Ascending aorta (tissue), 2 donors: ENCODE measurements at regions not wholly inside any gene's neighbourhood (a gene's known extent, or its start where the extent isn't known, plus 50 kb on each side); places are given as distances from the start of the nearest gene placed in this dataset.

Experiments
- DNase-seq, 2 donors: peaks; one replicate each; pipeline ENCODE4 v3.0.0-alpha.2; 2019; ENCODE audit warnings: low spot score in 2 of 2
- H3K27ac ChIP-seq, 2 donors: fragments of 200-600 bp; sonication (generic); one replicate each; pipeline ENCODE4 v1.5.1; 2016 to 2017; ENCODE audit warnings: mild to moderate bottlenecking in 1 of 2
- H3K27me3 ChIP-seq: fragments of 200-600 bp; sonication (generic); one replicate; pipeline ENCODE4 v1.5.1; 2017
- H3K36me3 ChIP-seq, 2 donors: fragments of 200-600 bp; sonication (generic); one replicate each; pipeline ENCODE4 v1.5.1; 2016
- H3K4me1 ChIP-seq, 2 donors: fragments of 200-600 bp; sonication (generic); one replicate each; pipeline ENCODE4 v1.5.1; 2016 to 2017; ENCODE audit warnings: mild to moderate bottlenecking in 1 of 2
- H3K4me3 ChIP-seq, 2 donors: fragments of 200-600 bp; sonication (generic); one replicate each; pipeline ENCODE4 v1.5.1; 2016 to 2017; ENCODE audit warnings: mild to moderate bottlenecking in 1 of 2
- H3K9me3 ChIP-seq, 2 donors: fragments of 200-600 bp; sonication (generic); one replicate each; pipeline ENCODE4 v1.5.1; 2016
- intact Hi-C: fragments of 100-400 bp; cut with DNase I; formaldehyde crosslinking; loops from one replicate; pipeline ENCODE4 v1.15.1; 2023
- TF ChIP-seq, protein P1 (sequence below), 3 experiments: fragments of 200-600 bp in 2 of 3; fragments of 450-650 bp in 1 of 3; sonication (generic) in 2 of 3; IDR thresholded peaks; one replicate each; pipeline ENCODE4 v1.5.1; 2016 to 2019; ENCODE audit warnings: antibody characterized with exemption in 3 of 3, mild to moderate bottlenecking in 1 of 3, moderate library complexity in 1 of 3

DNA sequence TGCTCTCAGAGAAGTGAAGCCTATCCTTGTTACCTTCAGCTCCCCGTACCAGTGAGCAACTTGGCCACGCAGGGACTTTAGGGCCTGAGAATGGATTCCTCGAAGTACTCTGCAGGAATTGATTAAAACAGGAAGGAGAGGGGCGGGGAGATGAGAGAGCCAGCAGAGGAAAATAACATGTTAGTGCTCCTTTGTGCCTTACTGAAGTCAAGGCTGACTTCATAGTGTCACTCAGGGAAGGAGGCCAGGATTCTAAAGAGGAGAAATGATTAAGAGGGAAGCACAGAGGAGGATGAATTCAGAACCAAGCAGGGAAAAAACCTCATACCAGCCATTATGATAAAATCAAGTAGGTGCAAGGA lies 195.6 kb upstream of the RHOBTB1 start:
- TF ChIP-seq, protein P1, sequence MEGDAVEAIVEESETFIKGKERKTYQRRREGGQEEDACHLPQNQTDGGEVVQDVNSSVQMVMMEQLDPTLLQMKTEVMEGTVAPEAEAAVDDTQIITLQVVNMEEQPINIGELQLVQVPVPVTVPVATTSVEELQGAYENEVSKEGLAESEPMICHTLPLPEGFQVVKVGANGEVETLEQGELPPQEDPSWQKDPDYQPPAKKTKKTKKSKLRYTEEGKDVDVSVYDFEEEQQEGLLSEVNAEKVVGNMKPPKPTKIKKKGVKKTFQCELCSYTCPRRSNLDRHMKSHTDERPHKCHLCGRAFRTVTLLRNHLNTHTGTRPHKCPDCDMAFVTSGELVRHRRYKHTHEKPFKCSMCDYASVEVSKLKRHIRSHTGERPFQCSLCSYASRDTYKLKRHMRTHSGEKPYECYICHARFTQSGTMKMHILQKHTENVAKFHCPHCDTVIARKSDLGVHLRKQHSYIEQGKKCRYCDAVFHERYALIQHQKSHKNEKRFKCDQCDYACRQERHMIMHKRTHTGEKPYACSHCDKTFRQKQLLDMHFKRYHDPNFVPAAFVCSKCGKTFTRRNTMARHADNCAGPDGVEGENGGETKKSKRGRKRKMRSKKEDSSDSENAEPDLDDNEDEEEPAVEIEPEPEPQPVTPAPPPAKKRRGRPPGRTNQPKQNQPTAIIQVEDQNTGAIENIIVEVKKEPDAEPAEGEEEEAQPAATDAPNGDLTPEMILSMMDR (IDR thresholded peaks at IDR 0.05): no peak
- Histone ChIP-seq H3K9me3 (no peaks in the 10 kb centered on the region), H3K4me3 (no peak overlapping the region), H3K4me1 (no peaks in the 10 kb centered on the region), H3K27ac (no peak overlapping the region), H3K36me3 (no peaks in the 10 kb centered on the region), H3K27me3 (no peaks in the 10 kb centered on the region)
- no peak for DNase-seq
- intact Hi-C loops: loop anchor here (5.0 kb wide), 2 partner anchors 53 to 598 kb away; no protein-coding TSS in a partner anchor

DNA sequence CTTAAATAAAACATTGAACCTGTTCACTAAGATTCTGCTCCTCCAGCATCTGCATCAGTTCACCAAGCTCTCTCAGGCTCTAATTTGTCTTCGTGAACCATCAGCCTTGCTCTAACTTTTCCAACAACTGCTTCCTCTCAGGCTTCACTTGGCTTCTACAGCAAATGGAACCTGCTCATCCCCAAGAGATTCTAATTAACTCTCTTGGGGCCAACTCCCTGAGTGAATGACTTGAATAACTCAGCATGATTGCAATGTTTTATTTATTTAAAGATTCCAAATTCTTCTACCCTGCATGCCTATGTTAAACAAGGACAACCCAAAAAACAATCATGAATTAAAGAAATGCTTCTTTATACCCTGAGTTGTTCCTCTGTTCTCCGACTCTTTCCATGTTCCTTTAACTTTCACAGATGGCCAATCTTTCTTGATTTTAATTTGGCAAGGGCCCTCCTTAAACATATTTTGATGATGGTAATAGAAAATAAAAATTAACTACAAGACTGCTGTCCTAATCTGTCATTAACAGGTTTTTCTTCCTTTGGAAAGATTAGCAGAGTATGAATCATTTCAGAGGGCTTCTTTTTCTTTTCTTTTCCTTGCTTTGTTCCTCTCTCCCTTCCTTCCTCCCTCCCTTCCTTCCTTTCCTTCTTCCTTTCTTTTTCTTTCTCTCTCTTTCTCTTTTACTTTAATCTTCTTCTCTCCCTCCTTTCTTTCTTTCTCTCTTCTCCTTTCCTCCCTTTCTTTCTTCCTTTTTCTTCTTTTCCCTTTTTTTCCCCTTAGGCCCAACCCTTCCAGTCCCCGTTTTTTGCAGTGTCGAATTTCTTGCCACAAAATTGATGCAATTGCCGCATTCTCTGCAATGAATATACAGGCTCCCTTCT lies 195.0 kb upstream of the RHOBTB1 start:
- no peak overlapping the region for H3K4me3 ChIP-seq

DNA sequence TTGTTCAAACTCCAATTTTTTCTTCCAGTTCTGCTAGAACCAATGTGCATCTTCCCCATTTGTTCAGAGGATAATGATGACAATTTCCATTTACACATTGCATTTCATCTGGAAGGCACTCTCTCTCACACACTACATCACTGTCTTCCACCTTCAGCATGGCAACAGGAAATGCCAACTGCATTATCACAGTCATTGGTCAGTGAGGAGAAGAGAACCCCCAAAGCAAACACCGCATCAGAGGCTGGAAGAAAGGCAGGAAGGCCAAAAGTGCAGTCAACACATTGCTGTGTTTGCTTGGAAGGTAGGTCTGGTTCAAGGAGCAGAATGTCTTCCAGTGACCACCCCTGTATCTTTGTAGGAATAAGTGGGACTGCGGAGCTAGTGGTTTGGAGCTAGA lies 192.2 kb upstream of the RHOBTB1 start:
- TF ChIP-seq, protein P1 (IDR thresholded peaks at IDR 0.05): no peak
- Histone ChIP-seq H3K4me3 (no peak overlapping the region), H3K9me3 (no peaks in the 10 kb centered on the region), H3K27ac (no peak overlapping the region), H3K36me3 (no peaks in the 10 kb centered on the region), H3K4me1 (no peaks in the 10 kb centered on the region), H3K27me3 (no peaks in the 10 kb centered on the region)
- intact Hi-C loops: loop anchor here (5.0 kb wide), 2 partner anchors 56 to 601 kb away; no protein-coding TSS in a partner anchor
- DNase-seq: no peak

More for the DNA sequence above, 195.0 kb upstream of the RHOBTB1 start:
- no peaks in the 10 kb centered on the region for H3K4me1 ChIP-seq
- no peaks in the 10 kb centered on the region for H3K27me3 ChIP-seq
- TF ChIP-seq, protein P1 (IDR thresholded peaks at IDR 0.05): no peak
- no peaks in the 10 kb centered on the region for H3K9me3 ChIP-seq
- no peak overlapping the region for H3K27ac ChIP-seq
- H3K36me3 ChIP-seq: no peaks in the 10 kb centered on the region
- intact Hi-C loops: loop anchor here (5.0 kb wide), 2 partner anchors 53 to 598 kb away; no protein-coding TSS in a partner anchor
- DNase-seq: no peak

DNA sequence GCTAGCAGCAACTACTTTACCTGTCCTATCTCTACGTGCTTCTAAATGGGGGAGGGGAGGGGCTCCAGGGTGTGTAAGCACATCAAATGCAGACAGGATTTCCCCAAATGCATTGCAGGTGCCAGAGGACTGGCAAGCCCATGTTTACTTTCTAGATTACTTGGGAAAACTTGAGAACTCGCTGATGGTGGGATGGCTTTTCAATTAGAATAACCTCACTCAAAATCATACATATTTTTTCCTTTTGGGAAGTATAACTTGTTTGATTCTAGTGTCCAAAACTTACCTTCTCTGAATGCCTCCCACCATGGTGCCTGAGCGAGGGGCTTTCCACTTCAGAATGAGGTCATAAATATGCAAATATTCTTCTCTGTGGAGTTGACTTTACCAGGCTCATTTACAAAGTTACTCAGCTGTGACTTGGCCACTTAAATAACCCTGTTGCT lies 191.3 kb upstream of the RHOBTB1 start:
- Histone ChIP-seq H3K4me3 (no peak overlapping the region), H3K4me1 (no peaks in the 10 kb centered on the region), H3K27me3 (no peaks in the 10 kb centered on the region), H3K27ac (no peak overlapping the region), H3K36me3 (no peaks in the 10 kb centered on the region), H3K9me3 (no peaks in the 10 kb centered on the region)
- TF ChIP-seq, protein P1 (IDR thresholded peaks at IDR 0.05): no peak
- DNase-seq: no peak
- intact Hi-C loops: loop anchor here (5.0 kb wide), 2 partner anchors 57 to 602 kb away; no protein-coding TSS in a partner anchor

DNA sequence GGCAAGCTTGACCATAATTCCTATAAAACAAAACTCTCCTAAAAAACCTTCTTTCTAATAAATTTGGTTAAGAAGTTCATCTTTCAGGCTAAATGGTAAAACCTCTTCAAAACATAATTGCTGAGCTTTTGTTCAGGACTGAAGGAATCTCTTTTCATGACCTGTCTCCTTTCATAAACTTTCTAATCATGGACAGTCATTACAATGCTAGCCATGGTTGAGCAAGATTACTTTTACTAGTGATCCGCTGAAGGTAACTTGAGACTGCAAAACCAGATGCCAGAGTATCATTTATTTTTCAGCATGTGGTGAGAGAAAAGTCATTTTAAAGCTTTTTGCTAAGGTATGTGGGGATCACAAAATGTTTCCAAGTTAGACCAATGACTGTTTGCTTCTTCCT lies 186.4 kb upstream of the RHOBTB1 start:
- intact Hi-C loops: no loop called here
- Histone ChIP-seq H3K27ac (no peak overlapping the region), H3K4me3 (no peak overlapping the region), H3K36me3 (no peaks in the 10 kb centered on the region), H3K9me3 (no peaks in the 10 kb centered on the region), H3K4me1 (peaks cover 0 to 2% of the 10 kb centered on the region in 2 donors), H3K27me3 (no peaks in the 10 kb centered on the region)
- TF ChIP-seq, protein P1 (IDR thresholded peaks at IDR 0.05): no peak
- DNase-seq: no peak
